Astrocyte of the spinal cord (primary cell): ENCODE measurements at regions not wholly inside any gene's neighbourhood (a gene's known extent, or its start where the extent isn't known, plus 50 kb on each side); places are given as distances from the start of the nearest gene placed in this dataset.

ENCODE experiments used
- DNase-seq: peaks from one replicate; pipeline ENCODE4 v3.0.0; 2011; ENCODE audit warnings: low read depth, low spot score
- H3K4me3 ChIP-seq: 2 replicates; pipeline ENCODE4 v1.5.1; 2011; ENCODE audit warnings: low read depth, mild to moderate bottlenecking, low read length, moderate library complexity
- in situ Hi-C: cut with HindIII; loops from 2 replicates; pipeline ENCODE4 v1.10.0; 2017; ENCODE audit warnings: low sequenced_read_pairs
- TF ChIP-seq, protein P1 (sequence below): IDR thresholded peaks from 2 replicates; pipeline ENCODE4 v1.5.1; 2012; ENCODE audit warnings: low read depth, mild to moderate bottlenecking, low read length, inconsistent platforms

DNA sequence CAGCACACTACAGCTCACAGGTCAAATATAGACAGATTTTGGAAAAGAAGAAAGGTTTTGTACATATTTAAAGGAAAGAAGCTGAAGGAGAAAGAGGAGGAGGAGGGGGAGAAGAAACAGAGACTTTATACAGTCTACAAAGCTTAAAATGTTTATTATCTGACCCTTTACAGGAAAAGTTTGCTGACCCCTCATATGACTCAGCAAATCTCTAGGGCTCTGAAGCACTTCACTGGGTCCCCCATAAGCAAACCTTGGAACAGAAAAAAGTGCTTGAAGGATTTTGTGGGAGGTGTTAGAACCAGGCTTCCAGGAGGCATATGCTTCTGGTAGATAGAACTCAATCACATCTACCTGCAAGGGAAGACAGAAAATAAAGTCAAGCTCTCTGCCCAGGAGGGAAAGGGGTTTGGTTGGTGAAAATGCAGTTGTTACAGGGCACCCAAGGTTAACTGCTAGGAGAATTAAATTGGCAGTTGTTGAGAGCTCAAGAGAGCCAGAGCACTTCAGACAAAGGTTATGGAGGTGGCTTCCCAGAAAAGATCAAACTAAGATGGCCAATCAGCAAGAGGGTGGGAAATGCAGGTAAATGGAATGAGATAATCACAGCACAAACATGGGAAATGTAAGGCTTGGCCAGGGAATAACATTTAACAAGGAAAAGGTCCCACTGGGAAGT, 207.4 kb upstream of the SGK1 start:
- no peak for DNase-seq
- TF ChIP-seq, protein P1, sequence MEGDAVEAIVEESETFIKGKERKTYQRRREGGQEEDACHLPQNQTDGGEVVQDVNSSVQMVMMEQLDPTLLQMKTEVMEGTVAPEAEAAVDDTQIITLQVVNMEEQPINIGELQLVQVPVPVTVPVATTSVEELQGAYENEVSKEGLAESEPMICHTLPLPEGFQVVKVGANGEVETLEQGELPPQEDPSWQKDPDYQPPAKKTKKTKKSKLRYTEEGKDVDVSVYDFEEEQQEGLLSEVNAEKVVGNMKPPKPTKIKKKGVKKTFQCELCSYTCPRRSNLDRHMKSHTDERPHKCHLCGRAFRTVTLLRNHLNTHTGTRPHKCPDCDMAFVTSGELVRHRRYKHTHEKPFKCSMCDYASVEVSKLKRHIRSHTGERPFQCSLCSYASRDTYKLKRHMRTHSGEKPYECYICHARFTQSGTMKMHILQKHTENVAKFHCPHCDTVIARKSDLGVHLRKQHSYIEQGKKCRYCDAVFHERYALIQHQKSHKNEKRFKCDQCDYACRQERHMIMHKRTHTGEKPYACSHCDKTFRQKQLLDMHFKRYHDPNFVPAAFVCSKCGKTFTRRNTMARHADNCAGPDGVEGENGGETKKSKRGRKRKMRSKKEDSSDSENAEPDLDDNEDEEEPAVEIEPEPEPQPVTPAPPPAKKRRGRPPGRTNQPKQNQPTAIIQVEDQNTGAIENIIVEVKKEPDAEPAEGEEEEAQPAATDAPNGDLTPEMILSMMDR: no peak
- H3K4me3 ChIP-seq: no peak overlapping the region
- in situ Hi-C loops: no loop called here

DNA sequence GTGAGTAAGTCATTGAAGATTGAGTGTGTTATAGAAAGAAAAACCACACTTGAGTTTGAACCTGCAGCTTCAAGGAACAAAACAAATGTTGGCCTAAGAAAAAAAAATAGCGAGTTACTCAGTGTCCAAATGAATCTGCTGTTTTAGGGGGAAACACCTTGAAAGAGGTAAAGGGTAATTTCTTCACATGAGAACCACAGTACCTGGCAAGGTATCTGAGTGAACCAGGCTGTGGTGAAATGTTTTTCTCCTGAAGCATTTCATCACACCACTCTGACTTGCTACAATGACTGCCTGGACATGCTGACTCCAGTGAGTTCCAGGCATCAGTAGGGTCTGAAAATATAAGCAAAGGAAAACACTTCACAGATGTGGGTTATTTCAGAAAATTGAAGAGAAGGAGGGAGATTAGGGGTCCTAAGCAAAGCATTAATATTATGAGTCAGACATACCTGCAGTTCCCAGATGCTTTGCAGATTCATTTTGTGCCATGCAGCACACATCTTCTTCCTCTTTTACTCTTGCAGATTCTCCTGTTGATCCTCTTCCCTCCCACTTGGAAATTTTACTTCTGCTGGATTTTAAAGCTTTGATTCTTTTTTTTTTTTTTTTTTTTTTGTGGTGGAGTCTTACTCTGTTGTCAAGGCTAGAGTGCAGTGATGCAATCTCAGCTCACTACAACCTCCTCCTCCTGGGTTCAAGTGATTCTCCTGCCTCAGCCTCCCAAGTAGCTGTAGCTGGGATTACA, 206.2 kb upstream of the SGK1 start:
- no peak for DNase-seq
- in situ Hi-C loops: no loop called here
- TF ChIP-seq, protein P1: no peak
- H3K4me3 ChIP-seq: no peak overlapping the region

DNA sequence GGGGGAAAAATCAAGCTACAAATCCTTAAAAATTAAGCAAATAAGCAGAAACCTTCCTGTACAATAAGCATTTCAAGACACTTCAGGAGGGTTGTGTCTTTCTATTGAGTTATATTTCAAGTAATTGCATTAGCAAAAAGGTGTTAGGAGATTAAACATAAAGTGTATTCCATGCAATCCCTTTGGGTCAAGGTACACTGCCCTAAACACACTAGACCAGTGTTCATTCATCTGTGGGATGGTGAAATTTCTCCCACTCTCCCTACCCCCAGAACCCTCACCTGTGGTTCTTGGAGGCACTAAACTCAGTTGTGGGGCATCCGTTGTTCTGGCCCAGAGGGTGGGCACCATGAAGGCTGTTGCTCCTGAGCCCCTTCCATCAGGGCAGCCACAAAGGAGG, 205.1 kb upstream of the SGK1 start:
- TF ChIP-seq, protein P1: no peak
- no peak overlapping the region for H3K4me3 ChIP-seq
- DNase-seq: no peak
- in situ Hi-C loops: no loop called here

DNA sequence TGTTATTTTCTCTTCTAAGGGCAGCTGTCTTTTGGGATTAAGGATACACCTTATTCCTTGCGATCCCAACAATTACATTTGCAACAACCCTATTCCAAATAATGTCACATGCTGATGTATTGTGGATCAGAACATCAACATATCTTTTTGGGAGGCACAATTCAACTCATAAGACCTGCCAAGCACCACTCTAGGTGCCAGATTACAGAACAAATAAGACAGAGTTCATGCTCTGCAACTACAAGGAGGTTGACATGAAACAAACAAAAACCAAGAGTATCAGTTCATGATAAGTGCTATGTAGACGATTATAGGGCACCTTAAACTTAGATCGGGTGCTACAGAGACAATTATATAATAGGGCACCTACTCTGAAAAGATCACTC, 203.2 kb upstream of the SGK1 start:
- H3K4me3 ChIP-seq: no peak overlapping the region
- in situ Hi-C loops: no loop called here
- no peak for DNase-seq
- TF ChIP-seq, protein P1: no peak

DNA sequence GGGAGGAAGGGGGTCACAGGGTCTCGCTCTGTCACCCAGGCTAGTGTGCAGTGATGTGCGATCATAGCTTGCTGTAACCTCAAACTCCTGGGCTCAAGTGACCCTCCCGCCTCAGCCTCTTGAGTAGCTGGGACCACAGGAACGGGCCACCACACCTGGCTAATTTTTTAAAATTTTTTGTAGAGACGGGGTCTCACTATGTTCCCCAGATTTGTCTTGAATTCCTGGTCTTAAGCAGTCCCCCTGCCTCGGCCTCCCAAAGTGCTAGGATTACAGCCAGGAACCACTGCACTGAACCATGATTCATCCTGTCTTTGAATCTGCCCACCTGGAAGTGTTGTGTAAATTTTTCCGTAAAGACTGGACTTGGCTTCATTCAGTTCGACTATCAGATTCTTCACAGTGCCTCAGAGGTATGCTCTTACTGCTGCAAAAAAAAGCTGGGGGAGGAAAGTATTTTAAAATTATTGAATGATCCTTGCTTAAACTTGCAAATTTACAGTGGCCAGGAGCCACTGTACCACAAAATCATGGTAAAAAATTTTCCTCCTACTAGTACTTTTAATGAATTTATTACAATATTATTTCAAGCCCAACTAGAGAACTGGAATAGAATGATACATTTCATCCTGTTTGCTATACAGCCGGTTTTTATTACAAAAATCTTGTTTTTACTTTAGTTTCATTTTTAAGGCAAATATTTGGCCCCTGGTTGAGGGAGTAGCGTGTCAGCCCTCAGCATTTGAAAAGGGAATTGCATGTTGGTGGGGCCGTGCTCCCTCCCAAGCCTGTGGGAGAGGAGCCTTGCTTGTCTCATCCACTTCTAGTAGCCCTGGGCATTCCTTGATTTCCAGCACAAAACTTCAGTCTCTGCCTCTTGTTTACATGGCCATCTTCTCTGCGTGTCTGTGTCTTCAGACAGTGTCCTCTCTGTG, 202.5 kb upstream of the SGK1 start:
- in situ Hi-C loops: no loop called here
- TF ChIP-seq, protein P1: no peak
- DNase-seq: peak; percentile 52
- no peak overlapping the region for H3K4me3 ChIP-seq

DNA sequence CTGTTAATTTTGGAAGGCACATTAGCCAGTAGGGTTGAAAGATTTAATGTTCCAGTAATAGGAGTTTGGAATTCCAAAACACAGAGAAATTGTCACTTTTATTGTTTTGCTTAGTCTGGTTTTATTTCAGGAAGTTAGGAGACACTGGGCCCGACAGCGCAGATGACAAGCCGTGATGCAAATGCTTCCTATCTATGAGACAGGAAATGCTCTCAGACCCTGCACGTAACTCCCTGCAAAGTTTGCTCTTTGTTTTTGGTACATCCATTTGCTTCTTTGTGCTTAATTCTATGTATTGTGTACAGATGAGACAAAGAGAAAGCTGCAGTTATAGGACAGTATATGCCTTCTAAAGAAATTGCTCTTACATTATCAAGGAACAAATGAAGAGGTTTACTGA, 201.6 kb upstream of the SGK1 start:
- TF ChIP-seq, protein P1: no peak
- no peak overlapping the region for H3K4me3 ChIP-seq
- in situ Hi-C loops: no loop called here
- no peak for DNase-seq
